Motor neuron (in vitro differentiated cells): ENCODE measurements at regions not wholly inside any gene's neighbourhood (a gene's known extent, or its start where the extent isn't known, plus 50 kb on each side); places are given as distances from the start of the nearest gene placed in this dataset.
"Not testable (repeated sequence)": the region's sequence is repeated elsewhere in the genome, so short reads cannot be mapped to it uniquely, and the experiment has no call there.

Experiments used
- ATAC-seq, 8 experiments: fragments of 200-7000 bp; cut with Tn5 transposase; replicated peaks in 6 of 8; 2 replicates each; pipeline ENCODE4 v1.8.0; 2021; ENCODE audit warnings: mild to moderate bottlenecking in 8 of 8, moderate library complexity in 8 of 8
- H3K27ac ChIP-seq, 2 donors: fragments of 250-450 bp; sonication (Bioruptor Pico); 2 replicates each; pipeline ENCODE4 v1.9.0; 2021; ENCODE audit warnings: antibody characterized with exemption in 2 of 2, mild to moderate bottlenecking in 2 of 2, moderate library complexity in 1 of 2
- H3K4me1 ChIP-seq, 2 donors: fragments of 250-450 bp; sonication (Bioruptor Pico); replicated peaks in 1 of 2; 2 replicates each; pipeline ENCODE4 v1.6.1; 2021; ENCODE audit warnings: antibody characterized with exemption in 2 of 2, mild to moderate bottlenecking in 2 of 2, moderate library complexity in 1 of 2
- H3K4me3 ChIP-seq, 5 donors: fragments of 250-450 bp; sonication (Bioruptor Pico); 2 replicates each; pipeline ENCODE4 v1.9.0; 2021; ENCODE audit warnings: antibody characterized with exemption in 5 of 5, mild to moderate bottlenecking in 5 of 5, moderate library complexity in 4 of 5
- WGBS, 10 experiments: fragments of 450-650 bp; shearing (Covaris generic); methylation state at CpG; one replicate each; pipeline ENCODE4 v1.0.0; 2022; 5-methylcytosine and 5-hydroxymethylcytosine counted together
- in situ Hi-C, 9 experiments: fragments of 400-800 bp; cut with MboI; loops; one replicate each; pipeline ENCODE4 v1.15.0; 2021; ENCODE audit warnings: low sequenced_read_pairs in 9 of 9, low pct_unique_long_range_greater_than_20kb in 2 of 9; ENCODE audit not compliant: unreplicated experiment in 9 of 9

GRCh38 chr10:38386869-38387268 lies 292.7 kb downstream of the ZNF37A start:
- H3K4me1 ChIP-seq, H3K27ac ChIP-seq, H3K4me3 ChIP-seq, in situ Hi-C loops, ATAC-seq: not testable (repeated sequence)

GRCh38 chr10:38390725-38391124 lies 296.6 kb downstream of the ZNF37A start:
- H3K4me1 ChIP-seq, H3K4me3 ChIP-seq, in situ Hi-C loops, H3K27ac ChIP-seq: not testable (repeated sequence)
- peak in 2 of 8 experiments; percentile 18 for ATAC-seq
- WGBS, 10 experiments: 0 to 100% (median 71%) methylated on average over 1 to 2 of the region's 3 CpGs; no CpG with 5 or more reads in 3 of the 10 experiments

GRCh38 chr10:38395465-38395864 lies 301.3 kb downstream of the ZNF37A start:
- H3K27ac ChIP-seq, in situ Hi-C loops, H3K4me1 ChIP-seq, ATAC-seq, H3K4me3 ChIP-seq: not testable (repeated sequence)
- WGBS, 10 experiments: no CpG with 5 or more reads among the region's 1 CpG

- 14 to 80% methylated on average over 1 of the region's 2 CpGs; no CpG with 5 or more reads in 8 of the 10 experiments for WGBS, 10 experiments
- in situ Hi-C loops, H3K27ac ChIP-seq, H3K4me3 ChIP-seq, H3K4me1 ChIP-seq, ATAC-seq: not testable (repeated sequence)
Measured at GRCh38 chr10:38396178-38396954, 302.2 kb downstream of the ZNF37A start.

- WGBS, 10 experiments: 92 to 100% (median 92%) methylated on average over 1 to 5 of the region's 13 CpGs; no CpG with 5 or more reads in 7 of the 10 experiments
- ATAC-seq, in situ Hi-C loops, H3K4me1 ChIP-seq: not testable (repeated sequence)
- peak overlapping the region; percentile 62 to 95 for H3K27ac ChIP-seq
- peak overlapping the region in 4 of 5 donors; percentile 21 to 87 (median 65) for H3K4me3 ChIP-seq
Measured at GRCh38 chr10:38401565-38401964, 307.4 kb downstream of the ZNF37A start.

- 0 to 45% (median 0%) methylated on average over 6 to 16 of the region's 110 CpGs; no CpG with 5 or more reads in 6 of the 10 experiments for WGBS, 10 experiments
- in situ Hi-C loops, H3K4me1 ChIP-seq: not testable (repeated sequence)
- ATAC-seq: peak in 7 of 8 experiments; percentile 86 to 99 (median 98)
- Histone ChIP-seq H3K27ac (peak overlapping the region; percentile 93 to 98), H3K4me3 (peak overlapping the region in 4 of 5 donors; percentile 55 to 98 (median 72))
Measured at GRCh38 chr10:38402442-38403346, 308.6 kb downstream of the ZNF37A start.

- 0 to 100% (median 41%) methylated on average over 1 to 7 of the region's 23 CpGs; no CpG with 5 or more reads in 5 of the 10 experiments for WGBS, 10 experiments
- in situ Hi-C loops, H3K4me1 ChIP-seq, ATAC-seq: not testable (repeated sequence)
- Histone ChIP-seq H3K27ac (peak overlapping the region; percentile 93 to 98), H3K4me3 (peak overlapping the region in 4 of 5 donors; percentile 55 to 98 (median 72))
Measured at GRCh38 chr10:38403347-38404117, 309.4 kb downstream of the ZNF37A start.

GRCh38 chr10:38423634-38424033 lies 329.5 kb downstream of the ZNF37A start:
- H3K4me1 ChIP-seq, in situ Hi-C loops, ATAC-seq, H3K4me3 ChIP-seq, H3K27ac ChIP-seq: not testable (repeated sequence)
- WGBS, 10 experiments: no CpG with 5 or more reads among the region's 1 CpG

- H3K4me3 ChIP-seq, H3K4me1 ChIP-seq, in situ Hi-C loops, ATAC-seq, H3K27ac ChIP-seq: not testable (repeated sequence)
- WGBS, 10 experiments: no CpG with 5 or more reads among the region's 2 CpGs
Measured at GRCh38 chr10:38430242-38430641, 336.1 kb downstream of the ZNF37A start.

- ATAC-seq, H3K4me3 ChIP-seq, H3K27ac ChIP-seq, H3K4me1 ChIP-seq, in situ Hi-C loops: not testable (repeated sequence)
- no CpG with 5 or more reads among the region's 5 CpGs for WGBS, 10 experiments
Measured at GRCh38 chr10:38437359-38437758, 343.2 kb downstream of the ZNF37A start.

GRCh38 chr10:38448614-38449355 lies 354.6 kb downstream of the ZNF37A start:
- WGBS, 10 experiments: 66 to 100% (median 83%) methylated on average over 2 to 5 of the region's 22 CpGs; no CpG with 5 or more reads in 5 of the 10 experiments
- H3K4me3 ChIP-seq, H3K4me1 ChIP-seq, ATAC-seq, H3K27ac ChIP-seq, in situ Hi-C loops: not testable (repeated sequence)

- H3K27ac ChIP-seq, ATAC-seq, in situ Hi-C loops, H3K4me1 ChIP-seq, H3K4me3 ChIP-seq: not testable (repeated sequence)
- WGBS, 10 experiments: no CpG with 5 or more reads among the region's 21 CpGs
Measured at GRCh38 chr10:38449618-38450017, 355.5 kb downstream of the ZNF37A start.
